MM.1S (cell line): ENCODE measurements at regions not wholly inside any gene's neighbourhood (a gene's known extent, or its start where the extent isn't known, plus 50 kb on each side); places are given as distances from the start of the nearest gene placed in this dataset.

Experiments
- DNase-seq: peaks from one replicate; pipeline ENCODE4 v3.0.0-alpha.2; 2015
- H2AFZ ChIP-seq: fragments of 300-600 bp; sonication (generic); 2 replicates; pipeline ENCODE4 v1.6.0; 2016; ENCODE audit warnings: antibody characterized with exemption, low read length
- H3F3A ChIP-seq: fragments of 300-600 bp; sonication (generic); 2 replicates; pipeline ENCODE4 v1.6.1; 2016; ENCODE audit warnings: mild to moderate bottlenecking, antibody characterized with exemption, low read length, moderate library complexity, mixed read lengths; ENCODE audit not compliant: insufficient read depth
- H3K27ac ChIP-seq: fragments of 300-600 bp; sonication (generic); 2 replicates; pipeline ENCODE4 v1.5.1; 2016; ENCODE audit warnings: mild to moderate bottlenecking, low read length
- H3K27me3 ChIP-seq: fragments of 300-600 bp; sonication (generic); replicated peaks from 2 replicates; pipeline ENCODE4 v1.6.0; 2016; ENCODE audit warnings: low read length; ENCODE audit not compliant: insufficient read depth
- H3K36me3 ChIP-seq: fragments of 300-600 bp; sonication (generic); replicated peaks from 2 replicates; pipeline ENCODE4 v1.6.1; 2016; ENCODE audit warnings: mild to moderate bottlenecking, low read length, mixed read lengths; ENCODE audit not compliant: insufficient read depth
- H3K4me1 ChIP-seq: fragments of 300-600 bp; sonication (generic); 2 replicates; pipeline ENCODE4 v1.6.1; 2016; ENCODE audit warnings: low read length, mixed read lengths
- H3K4me2 ChIP-seq: fragments of 300-600 bp; sonication (generic); 2 replicates; pipeline ENCODE4 v1.6.0; 2016; ENCODE audit warnings: low read depth, low read length
- H3K4me3 ChIP-seq: fragments of 300-600 bp; sonication (generic); 2 replicates; pipeline ENCODE4 v1.5.1; 2016; ENCODE audit warnings: low read length, mixed read lengths
- H3K79me2 ChIP-seq: fragments of 300-600 bp; sonication (generic); 2 replicates; pipeline ENCODE4 v1.6.1; 2016; ENCODE audit warnings: mixed run types, low read length, mixed read lengths
- H3K9ac ChIP-seq: fragments of 300-600 bp; sonication (generic); 2 replicates; pipeline ENCODE4 v1.6.1; 2016; ENCODE audit warnings: low read length, mixed read lengths
- H3K9me2 ChIP-seq: fragments of 300-600 bp; sonication (generic); replicated peaks from 2 replicates; pipeline ENCODE4 v1.6.1; 2016; ENCODE audit warnings: mild to moderate bottlenecking, low read length, mixed read lengths; ENCODE audit not compliant: insufficient read depth
- H3K9me3 ChIP-seq: fragments of 300-600 bp; sonication (generic); replicated peaks from 2 replicates; pipeline ENCODE4 v1.6.1; 2016; ENCODE audit warnings: mild to moderate bottlenecking, low read length, mixed read lengths; ENCODE audit not compliant: insufficient read depth
- H4K20me1 ChIP-seq: fragments of 300-600 bp; sonication (generic); 2 replicates; pipeline ENCODE4 v1.6.1; 2016; ENCODE audit warnings: mild to moderate bottlenecking, low read length, moderate library complexity, mixed read lengths; ENCODE audit not compliant: insufficient read depth
- CTCF ChIP-seq: fragments of 300-600 bp; sonication (generic); IDR thresholded peaks from 2 replicates; pipeline ENCODE4 v1.5.1; 2016; ENCODE audit warnings: antibody characterized with exemption, low read length, mixed read lengths
- EZH2 ChIP-seq: fragments of 300-600 bp; sonication (generic); optimal IDR thresholded peaks from 2 replicates; pipeline ENCODE3; 2017; ENCODE audit warnings: low read depth, mild to moderate bottlenecking, antibody characterized with exemption, low read length, mixed read lengths
- EZH2phosphoT487 ChIP-seq: fragments of 300-600 bp; sonication (generic); IDR thresholded peaks from 2 replicates; pipeline ENCODE4 v1.6.1; 2018; ENCODE audit warnings: antibody characterized with exemption, low read length

DNA sequence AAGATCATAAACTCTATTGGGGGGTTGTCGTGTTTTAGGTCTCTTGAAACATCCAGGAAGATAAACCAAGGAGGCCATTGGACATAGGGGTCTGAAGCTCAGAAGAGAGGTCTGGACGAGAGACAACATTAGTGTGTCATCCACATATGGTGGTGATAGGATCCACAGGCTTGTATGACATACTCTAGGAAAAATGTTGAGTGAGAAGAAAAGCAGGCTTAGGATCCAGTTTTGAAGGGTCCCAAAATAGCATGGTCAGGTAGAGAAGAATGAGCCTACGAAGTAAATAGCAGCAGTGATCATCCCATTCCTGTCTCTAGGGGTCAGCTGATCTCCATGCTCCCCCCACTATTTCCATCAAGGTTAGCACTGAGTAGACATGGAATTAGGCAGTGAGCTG is 166.8 kb downstream of the ANKRD30B start:
- H3K79me2 ChIP-seq: no peaks in the 10 kb centered on the region
- no peak overlapping the region for H3K9ac ChIP-seq
- no peak overlapping the region for H3K4me2 ChIP-seq
- H3K4me1 ChIP-seq: no peaks in the 10 kb centered on the region
- TF ChIP-seq EZH2 (no peak), EZH2phosphoT487 (no peak), CTCF (no peak)
- H3K4me3 ChIP-seq: no peak overlapping the region
- H2AFZ ChIP-seq: no peak overlapping the region
- H4K20me1 ChIP-seq: no peaks in the 10 kb centered on the region
- no peaks in the 10 kb centered on the region for H3K9me2 ChIP-seq
- H3K27me3 ChIP-seq: no peaks in the 10 kb centered on the region
- no peak overlapping the region for H3K27ac ChIP-seq
- no peak for DNase-seq
- H3K36me3 ChIP-seq: no peaks in the 10 kb centered on the region
- no peaks in the 10 kb centered on the region for H3F3A ChIP-seq
- H3K9me3 ChIP-seq: 0 out of 2 replicates have a peak, but pooled peaks cover 4% of the 10 kb centered on the region

DNA sequence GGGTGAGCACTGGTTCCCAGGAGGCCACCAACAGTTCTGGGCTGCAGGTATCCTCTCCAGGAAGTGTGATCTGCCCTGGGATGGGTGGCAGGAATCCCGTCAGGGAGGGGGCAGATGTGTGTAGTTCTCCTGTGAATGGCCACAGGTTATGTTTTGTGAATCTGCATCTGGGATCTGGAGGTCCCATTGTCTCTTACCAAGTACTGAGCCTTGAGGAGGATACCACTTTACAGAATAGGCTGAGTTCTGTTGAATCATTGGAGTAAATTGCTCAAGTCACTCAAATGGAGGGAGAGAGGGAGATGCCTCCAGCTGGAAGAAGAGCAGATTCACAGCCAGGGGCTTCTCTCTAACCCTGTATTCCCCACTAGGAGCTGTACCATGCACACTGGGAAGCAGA is 168.2 kb downstream of the ANKRD30B start:
- Histone ChIP-seq H3K79me2 (no peaks in the 10 kb centered on the region), H3K9ac (no peak overlapping the region), H3K4me2 (no peak overlapping the region), H3K27ac (no peak overlapping the region), H3K9me3 (0 out of 2 replicates have a peak, but pooled peaks cover 4% of the 10 kb centered on the region), H3K4me1 (no peaks in the 10 kb centered on the region), H3K27me3 (no peaks in the 10 kb centered on the region), H3F3A (no peaks in the 10 kb centered on the region), H3K9me2 (no peaks in the 10 kb centered on the region), H2AFZ (no peak overlapping the region), H4K20me1 (no peaks in the 10 kb centered on the region), H3K4me3 (no peak overlapping the region), H3K36me3 (no peaks in the 10 kb centered on the region)
- TF ChIP-seq EZH2 (no peak), CTCF (no peak), EZH2phosphoT487 (no peak)
- DNase-seq: no peak

DNA sequence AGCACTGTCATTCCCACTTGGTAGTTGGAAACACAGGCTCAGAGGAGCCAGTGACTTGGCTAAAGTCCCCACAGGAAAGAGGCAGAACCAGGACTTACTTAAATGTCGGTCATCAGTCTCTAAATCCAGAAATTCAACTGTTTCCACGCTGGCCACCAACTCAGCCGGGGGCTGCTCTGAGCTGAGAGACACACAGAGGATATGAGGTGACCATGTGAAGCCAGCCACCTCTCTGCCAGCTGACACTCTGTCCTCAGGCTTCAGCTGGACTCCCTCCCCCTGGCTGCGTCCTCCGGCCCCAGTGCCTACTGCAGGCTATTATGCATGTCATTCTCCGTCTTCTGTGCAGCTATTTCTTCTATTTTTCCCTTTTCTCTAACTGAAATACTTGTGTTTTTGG is 168.9 kb downstream of the ANKRD30B start:
- Histone ChIP-seq H4K20me1 (no peaks in the 10 kb centered on the region), H3K27ac (no peak overlapping the region), H2AFZ (no peak overlapping the region), H3K27me3 (no peaks in the 10 kb centered on the region), H3K79me2 (no peaks in the 10 kb centered on the region), H3K36me3 (no peaks in the 10 kb centered on the region), H3K9me3 (0 out of 2 replicates have a peak, but pooled peaks cover 4% of the 10 kb centered on the region), H3K4me3 (no peak overlapping the region), H3K9ac (no peak overlapping the region), H3F3A (no peaks in the 10 kb centered on the region), H3K4me2 (no peak overlapping the region), H3K4me1 (no peaks in the 10 kb centered on the region), H3K9me2 (no peaks in the 10 kb centered on the region)
- TF ChIP-seq EZH2phosphoT487 (no peak), CTCF (no peak), EZH2 (no peak)
- DNase-seq: no peak
